HG02973 (cell line): ENCODE measurements at regions not wholly inside any gene's neighbourhood (a gene's known extent, or its start where the extent isn't known, plus 50 kb on each side); places are given as distances from the start of the nearest gene placed in this dataset.

Source experiments
- ATAC-seq: cut with Tn5 transposase; IDR thresholded peaks from one replicate; pipeline ENCODE4 v1.9.1; 2021; ENCODE audit warnings: moderate library complexity; ENCODE audit not compliant: unreplicated experiment

DNA sequence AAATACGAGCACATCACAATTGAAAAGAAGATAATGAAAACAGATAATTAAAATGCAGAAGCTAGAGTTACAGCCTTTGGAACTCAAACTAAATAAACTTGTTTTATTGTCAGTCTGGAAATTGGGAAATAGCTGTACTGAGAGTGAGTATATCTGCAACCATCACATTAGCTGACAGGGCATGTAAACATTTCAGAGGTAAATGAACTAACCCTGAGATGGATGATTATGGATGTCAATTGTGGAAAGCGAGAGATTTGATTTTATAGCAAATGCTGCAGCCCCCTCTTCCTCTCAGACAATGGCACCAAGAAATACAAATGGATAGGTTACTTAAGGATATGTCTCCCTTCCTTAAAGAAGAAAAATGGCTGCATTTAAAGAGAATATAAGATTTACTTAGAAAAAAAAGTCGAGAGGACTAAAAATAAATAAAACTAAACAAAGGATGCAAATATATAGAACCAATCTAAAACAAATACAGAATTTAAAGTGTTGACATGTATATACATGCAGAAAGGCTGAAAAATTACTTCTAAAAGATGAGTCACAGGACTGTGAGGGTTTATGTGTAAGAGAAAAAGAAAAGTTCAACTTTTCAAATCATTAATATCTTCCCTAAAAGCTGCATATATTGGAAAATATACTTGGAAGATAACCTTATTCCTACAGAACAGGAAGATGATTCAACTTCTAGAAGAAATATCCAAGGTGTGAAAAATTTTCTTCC is 120.3 kb upstream of the FLRT2 start:
- no peak for ATAC-seq

DNA sequence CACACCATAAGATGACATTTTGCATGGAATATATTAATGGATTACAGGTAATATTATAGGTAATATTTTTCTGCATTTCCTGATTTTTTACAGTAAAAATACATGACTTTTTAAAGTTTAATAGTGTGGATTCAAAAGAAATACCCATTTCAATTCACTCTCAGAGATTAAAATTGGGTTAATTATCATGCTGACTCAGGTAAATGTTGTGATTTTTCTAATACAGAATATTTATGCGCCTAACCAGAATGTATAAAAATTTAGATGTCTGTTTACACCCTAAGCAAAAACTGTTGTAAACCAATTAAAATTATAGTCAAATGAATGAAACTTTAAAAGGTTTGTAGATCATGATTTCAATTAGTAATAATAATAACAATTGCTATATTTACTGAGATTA is 117.2 kb upstream of the FLRT2 start:
- ATAC-seq = no peak

DNA sequence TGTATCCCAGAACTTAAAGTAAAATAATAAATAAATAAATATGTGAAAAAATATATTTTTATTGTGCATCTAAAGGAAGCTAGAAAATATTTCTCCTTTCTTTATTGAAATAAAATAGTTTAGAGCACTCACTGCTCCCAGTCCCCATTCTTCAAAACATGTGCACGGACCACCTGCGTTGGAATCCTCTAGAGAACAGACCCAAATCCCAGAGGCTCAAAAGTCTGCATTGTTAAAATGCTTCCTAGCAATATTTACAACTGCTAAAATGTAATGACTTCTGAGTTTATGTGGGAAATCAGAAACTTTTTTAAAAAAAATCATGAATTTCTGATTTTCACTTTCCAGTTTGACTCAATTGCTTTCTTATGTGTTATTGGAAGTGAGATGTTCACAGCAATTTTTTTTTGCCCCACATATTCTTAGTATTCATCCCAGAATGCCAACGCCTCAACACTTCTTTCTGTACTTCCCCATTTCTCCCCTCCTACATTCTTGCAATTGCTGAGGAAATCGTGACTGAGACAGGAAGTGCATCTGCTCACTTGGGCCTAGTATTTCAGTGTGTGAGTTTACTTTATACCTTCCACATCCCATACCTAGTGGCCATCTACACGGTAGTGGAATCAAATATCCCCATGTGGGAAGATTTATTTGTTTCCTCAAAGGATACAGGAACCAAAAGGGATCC is 116.0 kb upstream of the FLRT2 start:
- no peak for ATAC-seq

DNA sequence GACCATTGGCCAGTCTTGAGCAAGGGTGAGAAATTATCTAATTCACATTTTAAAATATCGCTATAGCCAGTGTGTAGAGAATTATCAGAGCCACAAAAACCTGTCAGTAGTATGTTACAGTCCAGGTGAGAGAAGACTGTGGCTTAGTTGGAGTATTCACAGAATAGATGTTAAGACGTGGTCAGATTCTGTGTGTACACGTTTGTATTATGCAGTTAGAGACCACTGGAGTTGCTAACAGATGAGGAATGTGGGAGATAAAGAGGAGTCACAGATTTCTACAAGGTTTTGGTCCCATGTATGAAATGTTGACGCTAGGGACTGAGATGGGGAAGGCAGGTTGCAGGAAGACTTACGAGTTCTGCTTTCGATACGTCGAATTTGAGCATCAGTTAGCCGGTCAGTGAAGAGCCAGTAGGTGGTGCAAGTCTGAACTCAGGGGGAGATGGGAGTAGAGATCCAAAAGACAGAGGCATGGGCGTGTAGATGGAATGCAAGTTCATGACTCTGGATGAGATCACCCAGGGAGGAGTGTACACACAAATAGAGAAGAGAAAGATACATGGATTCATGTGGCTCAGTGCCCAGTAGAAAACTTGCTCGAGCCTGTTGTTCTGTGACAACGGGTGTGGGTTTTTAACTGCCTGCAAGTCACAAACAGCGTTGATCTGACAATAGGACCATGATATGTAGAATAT is 114.8 kb upstream of the FLRT2 start:
- ATAC-seq = no peak

GRCh38 chr14:85416771-85417170 is 113.2 kb upstream of the FLRT2 start:
- ATAC-seq = no peak

GRCh38 chr14:85417396-85417795 is 112.5 kb upstream of the FLRT2 start:
- no peak for ATAC-seq

GRCh38 chr14:85418721-85419120 is 111.2 kb upstream of the FLRT2 start:
- no peak for ATAC-seq

DNA sequence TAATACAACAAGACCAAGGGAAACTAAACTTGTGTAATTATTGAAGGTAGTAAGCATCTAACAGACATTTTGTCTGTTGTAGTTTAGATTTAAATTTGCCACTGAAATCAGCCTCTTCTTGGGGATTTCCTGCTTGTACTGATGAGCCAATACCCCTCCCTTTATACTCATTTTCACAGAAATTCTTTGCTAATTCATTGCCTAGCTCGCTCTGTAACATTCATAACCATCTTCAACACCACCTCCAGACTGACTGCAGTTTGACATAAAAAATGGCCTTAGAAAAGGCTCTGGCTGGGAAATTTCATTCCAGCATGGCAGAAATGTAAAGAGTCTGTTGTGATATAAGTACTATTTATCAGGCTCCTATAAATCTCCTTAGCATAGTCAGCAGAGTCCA is 109.7 kb upstream of the FLRT2 start:
- ATAC-seq = no peak

GRCh38 chr14:85420707-85421106 is 109.2 kb upstream of the FLRT2 start:
- no peak for ATAC-seq

DNA sequence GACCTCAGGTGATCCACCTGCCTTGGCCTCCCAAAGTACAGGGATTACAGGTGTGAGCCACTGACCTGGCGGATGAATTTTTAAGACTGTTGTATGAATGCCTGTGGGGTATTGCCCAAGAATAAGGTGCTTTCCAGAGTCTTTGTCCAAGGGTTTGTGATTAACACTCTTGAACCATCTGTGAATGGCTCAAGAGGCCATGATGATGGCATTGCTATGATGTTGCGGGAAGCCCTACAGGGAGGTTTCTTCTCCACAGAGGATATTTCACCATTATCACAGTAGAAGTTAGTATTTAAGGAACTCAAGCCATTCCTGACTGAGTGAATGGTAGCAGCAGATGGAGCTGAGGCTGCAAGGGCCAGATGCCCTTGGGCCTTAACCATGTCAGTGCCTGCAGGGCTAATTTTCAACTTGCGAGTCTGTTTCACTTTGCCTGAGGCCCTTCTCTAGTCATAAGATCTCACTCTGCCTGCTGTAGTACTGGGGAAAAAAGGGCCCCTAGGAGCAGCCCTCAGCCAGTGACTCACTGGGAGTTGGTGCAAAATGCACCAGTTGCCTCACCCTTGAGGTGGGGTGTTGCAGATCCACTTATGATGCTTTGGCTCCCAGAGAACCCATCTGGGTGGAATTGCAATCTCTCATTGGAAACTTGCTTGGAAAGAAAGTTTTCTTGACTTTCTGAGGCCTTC is 108.6 kb upstream of the FLRT2 start:
- no peak for ATAC-seq

DNA sequence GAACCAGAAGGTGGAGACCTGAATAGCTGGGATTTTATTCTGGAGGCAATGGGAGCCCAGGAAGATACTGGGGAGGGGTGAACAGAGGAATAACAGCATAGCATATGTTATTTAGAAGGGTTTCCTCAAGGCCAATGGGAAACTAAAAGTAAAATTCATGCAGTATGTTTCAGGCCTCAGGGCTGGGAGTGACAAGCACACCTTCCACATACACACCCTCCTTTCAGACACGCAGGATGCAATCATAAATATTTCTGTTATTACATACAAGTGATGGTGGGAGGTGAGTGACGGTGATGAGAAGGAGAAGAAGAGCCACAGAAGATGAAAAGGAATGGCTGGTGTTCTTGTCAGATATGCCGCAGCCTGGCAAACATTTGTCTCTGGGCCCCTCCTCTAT is 106.1 kb upstream of the FLRT2 start:
- no peak for ATAC-seq

DNA sequence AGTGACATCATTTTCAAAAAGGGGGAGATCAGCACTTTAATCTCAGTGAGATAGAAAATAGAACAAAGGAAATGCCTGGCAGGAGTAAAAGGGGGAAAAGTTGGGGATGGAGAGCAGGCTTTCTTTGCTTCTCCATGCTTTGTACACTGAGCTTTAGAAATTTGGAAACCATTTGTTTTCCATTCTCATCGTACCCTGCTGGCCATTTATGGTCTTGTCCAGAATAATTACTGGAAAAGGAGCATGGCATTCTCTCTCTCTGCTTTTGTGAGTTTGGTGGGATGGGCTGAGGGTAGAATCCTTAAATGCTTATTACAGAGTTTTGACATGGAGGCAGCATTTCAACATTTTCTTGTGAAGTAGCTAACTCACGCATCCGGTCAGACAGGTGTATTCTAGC is 104.4 kb upstream of the FLRT2 start:
- no peak for ATAC-seq

DNA sequence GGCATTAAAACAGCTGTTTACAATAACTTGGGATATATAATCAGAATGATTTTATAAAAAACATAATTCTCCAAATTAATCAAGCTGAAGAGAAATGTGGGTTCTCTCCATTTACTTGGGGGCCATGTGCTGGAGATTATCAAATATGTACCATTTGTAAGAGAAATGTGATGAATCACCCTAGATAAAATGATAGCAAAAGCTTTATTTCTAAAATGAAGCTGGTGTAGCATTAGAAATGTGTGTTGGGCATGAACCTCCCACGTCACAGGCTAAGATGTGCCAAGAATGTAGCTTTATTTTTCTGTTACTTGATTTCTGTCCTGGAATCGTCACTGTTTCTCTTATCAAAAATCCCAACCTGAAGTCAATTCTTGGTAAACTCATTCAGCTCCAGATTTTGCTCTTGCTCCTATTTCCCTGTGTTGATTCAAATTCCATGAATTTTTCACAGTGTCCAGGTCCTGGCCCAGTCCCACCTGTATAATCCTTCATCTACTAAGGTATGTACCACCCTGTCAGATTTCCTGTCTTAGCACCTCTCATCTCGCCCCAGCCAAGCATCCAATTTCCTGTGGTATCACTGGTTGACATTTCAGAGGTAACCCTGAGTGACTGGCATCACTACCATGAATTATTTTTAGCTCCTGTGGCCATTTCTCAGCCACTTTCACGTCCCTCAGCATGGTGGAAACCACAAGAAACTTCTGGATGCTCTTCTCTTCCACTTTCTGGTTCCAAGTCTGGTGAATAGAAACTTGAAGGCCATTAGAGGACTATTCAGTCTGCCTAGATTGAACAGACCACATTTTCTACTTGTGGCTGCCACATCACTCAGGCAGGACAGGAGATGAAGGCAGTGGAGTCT is 103.6 kb upstream of the FLRT2 start:
- ATAC-seq = no peak

GRCh38 chr14:85428926-85429325 is 101.0 kb upstream of the FLRT2 start:
- ATAC-seq = no peak

DNA sequence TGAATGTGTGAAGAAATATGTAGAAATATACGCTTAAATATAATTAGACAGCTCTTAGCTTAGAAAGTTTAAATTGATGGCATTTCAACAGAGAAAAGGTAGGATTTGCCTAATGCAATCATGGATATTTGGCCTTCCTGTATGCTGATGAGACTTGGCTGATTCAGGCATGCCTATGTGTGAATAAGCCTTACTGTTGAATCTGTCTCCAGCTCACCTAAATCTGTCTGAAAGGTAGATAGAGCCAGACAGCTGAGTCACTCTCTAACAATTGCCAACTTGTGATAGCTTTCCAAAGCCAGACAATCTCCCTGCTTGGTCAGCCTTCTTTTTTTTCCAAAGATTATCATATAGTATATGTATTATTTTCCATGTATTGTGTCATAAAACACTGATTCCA is 92.8 kb upstream of the FLRT2 start:
- ATAC-seq = no peak

DNA sequence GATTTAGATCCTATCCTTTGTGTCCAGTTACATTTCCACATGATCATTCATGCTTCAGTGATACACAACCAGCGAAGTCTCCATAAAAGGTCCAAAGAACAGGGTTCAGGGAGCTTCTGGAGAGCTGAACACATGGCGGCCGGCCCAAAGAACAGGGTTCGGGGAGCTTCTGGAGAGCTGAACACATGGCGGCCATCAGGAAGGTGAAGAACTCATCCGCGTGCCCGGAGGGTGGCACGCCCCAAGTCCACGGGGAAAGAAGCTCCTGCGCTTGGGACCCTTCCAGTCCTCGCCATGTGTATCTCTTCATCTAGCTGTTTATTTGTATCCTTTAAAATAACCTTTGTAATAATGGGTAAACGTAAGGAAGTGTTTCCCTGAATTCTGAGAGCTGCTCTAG is 91.9 kb upstream of the FLRT2 start:
- ATAC-seq = no peak

DNA sequence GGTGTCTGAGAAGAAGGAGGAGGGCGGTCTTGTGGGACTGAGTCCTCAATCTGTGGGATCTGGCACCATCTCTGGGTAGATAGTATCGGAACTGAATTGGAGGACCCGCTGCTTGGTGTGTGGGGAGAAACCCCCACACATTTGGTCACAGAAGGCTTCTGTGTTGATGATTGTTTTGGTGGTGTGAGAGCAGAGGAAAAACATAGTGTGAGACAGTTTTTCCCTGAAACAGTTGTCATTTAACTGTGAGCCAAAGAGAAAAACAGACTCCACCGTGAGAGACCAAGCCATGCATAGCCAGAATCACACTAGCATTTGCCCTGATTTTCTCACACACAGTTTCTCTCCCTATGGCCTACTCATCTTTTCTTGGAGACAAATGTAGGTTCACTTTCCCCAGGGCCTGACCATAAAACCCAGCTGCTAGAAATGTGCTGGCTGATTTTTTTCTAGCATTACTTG is 91.4 kb upstream of the FLRT2 start:
- ATAC-seq = no peak

GRCh38 chr14:85439696-85440328 is 90.1 kb upstream of the FLRT2 start:
- ATAC-seq = no peak

- ATAC-seq = no peak
Measured at GRCh38 chr14:85441909-85442643, 87.9 kb upstream of the FLRT2 start.
